ENCODE measurements at regions not wholly inside any gene's neighbourhood (a gene's known extent, or its start where the extent isn't known, plus 50 kb on each side); places are given as distances from the start of the nearest gene placed in this dataset.
A peak's percentile ranks its signal among the peaks of the same experiment; 100 is the strongest.
"Not testable (repeated sequence)": the region's sequence is repeated elsewhere in the genome, so short reads cannot be mapped to it uniquely, and the experiment has no call there.

DNA sequence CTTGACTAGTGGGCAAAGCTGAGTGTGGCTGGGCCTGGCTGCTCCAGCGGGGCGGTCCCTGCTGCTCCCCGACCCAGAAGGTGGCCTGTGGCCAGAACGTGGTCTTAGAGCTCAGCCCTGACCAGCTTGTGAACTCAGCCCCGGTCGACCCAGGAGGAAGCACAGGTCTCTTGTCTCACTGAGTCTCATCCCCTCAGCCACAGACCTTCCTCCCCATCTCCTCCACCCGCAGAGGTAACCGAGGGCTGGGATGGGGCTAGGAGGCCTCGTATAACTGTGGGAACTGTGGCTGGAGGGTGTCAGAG is 546.2 kb upstream of the B3GAT1 start:
- Histone ChIP-seq H3K4me3 (no peak overlapping the region), H3K9me3 (no peaks in the 10 kb centered on the region), H3K27me3 (no peaks in the 10 kb centered on the region), H3K4me1 (no peaks in the 10 kb centered on the region), H3K36me3 (no peaks in the 10 kb centered on the region), H3K27ac (no peak overlapping the region)
- no peak for DNase-seq
- ATAC-seq: peak in 1 of 4 donors; percentile 13
- WGBS (ENCODE audit: insufficient coverage, low coverage, low lambda C conversion rate, missing lambda C conversion rate): 59% methylated on average over 3 of the region's 9 CpGs
- TF ChIP-seq POLR2A (IDR thresholded peaks at IDR 0.05): no peak
- TF ChIP-seq, protein P1, sequence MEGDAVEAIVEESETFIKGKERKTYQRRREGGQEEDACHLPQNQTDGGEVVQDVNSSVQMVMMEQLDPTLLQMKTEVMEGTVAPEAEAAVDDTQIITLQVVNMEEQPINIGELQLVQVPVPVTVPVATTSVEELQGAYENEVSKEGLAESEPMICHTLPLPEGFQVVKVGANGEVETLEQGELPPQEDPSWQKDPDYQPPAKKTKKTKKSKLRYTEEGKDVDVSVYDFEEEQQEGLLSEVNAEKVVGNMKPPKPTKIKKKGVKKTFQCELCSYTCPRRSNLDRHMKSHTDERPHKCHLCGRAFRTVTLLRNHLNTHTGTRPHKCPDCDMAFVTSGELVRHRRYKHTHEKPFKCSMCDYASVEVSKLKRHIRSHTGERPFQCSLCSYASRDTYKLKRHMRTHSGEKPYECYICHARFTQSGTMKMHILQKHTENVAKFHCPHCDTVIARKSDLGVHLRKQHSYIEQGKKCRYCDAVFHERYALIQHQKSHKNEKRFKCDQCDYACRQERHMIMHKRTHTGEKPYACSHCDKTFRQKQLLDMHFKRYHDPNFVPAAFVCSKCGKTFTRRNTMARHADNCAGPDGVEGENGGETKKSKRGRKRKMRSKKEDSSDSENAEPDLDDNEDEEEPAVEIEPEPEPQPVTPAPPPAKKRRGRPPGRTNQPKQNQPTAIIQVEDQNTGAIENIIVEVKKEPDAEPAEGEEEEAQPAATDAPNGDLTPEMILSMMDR (IDR thresholded peaks at IDR 0.05): no peak
- intact Hi-C loops (cut with DNase I): no loop called here

DNA sequence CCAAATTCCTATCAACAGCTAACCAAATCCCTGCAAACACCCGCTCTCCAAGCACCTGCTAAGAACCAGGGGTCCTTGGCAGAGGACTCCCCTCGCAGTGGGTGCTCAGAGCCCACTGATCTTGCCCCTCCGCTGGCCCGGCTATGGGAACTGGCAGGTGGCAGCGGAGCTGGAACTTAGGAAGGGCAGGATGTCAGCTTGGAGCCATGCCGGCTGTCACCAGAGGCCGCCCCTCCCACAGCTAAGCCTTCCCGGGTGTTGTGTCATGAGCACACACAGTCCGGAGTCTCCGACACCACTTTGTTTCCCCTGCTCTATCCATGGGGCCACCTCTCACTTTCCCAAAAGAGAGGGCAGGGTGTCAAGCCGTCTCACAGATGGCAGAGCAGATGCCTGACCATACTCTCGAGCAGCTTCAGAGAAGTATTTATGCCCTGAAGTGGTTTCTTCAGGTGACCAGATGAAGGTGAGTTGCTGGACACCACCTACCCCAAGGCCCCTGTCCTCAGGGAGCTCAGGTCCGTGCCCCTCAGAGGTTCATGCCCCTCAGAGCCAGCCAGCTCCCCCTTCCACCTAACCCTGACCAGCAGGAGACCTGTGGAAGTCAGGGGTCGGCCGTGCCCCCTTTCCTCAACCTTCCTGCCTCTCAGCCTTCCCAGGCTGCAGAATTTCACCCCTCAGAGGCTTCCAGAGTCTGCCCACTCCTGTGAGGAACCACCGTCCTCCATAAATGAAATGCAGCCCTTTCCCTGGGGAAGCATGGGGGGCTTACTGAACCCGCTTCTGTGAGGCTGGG is 545.7 kb upstream of the B3GAT1 start:
- Histone ChIP-seq H3K4me3 (no peak overlapping the region), H3K27ac (no peak overlapping the region), H3K9me3 (no peaks in the 10 kb centered on the region), H3K27me3 (no peaks in the 10 kb centered on the region), H3K4me1 (no peaks in the 10 kb centered on the region), H3K36me3 (no peaks in the 10 kb centered on the region)
- intact Hi-C loops (cut with DNase I): no loop called here
- no CpG with 5 or more reads among the region's 17 CpGs for WGBS (ENCODE audit: insufficient coverage, low coverage, low lambda C conversion rate, missing lambda C conversion rate)
- no peak for TF ChIP-seq POLR2A (IDR thresholded peaks at IDR 0.05)
- TF ChIP-seq, protein P1 (IDR thresholded peaks at IDR 0.05): no peak
- DNase-seq (no peak), ATAC-seq (peak in 1 of 4 donors; percentile 17)

DNA sequence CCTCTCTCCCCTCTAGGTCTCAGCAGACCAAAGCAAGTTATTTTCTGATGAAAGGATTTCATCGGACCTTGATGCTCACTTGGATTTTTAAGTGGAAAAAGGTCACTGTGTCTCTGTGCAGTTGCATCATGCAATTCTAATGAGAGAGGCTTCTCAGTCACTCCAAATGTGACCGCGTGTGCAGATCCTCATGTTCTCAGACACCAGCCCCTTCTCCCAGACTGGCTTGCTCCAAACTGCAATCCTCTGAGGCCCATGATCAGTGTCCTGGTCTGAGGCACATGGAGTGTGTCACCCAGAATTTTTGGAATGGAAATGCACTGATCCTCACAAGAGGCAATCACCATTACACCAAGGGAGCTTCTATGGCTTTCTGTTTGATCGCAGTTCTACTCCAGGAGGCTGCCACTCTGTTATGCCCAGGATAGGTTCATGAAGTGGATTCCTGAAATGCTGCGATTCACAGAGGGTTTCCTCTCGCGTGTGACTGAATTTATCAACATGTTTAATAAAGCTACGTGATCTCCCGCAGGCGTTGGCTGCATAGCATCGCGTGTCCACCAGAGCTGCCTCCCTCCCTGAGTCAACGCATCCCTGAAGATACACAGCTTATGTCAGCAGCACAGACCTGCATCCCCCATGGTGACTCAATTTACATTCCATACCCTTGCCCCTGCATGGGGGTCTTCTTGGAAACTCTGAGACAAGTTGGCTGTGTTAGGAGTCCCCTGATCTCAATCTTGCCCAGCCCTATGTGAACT is 544.6 kb upstream of the B3GAT1 start:
- ATAC-seq (no peak), DNase-seq (no peak)
- H3K9me3 ChIP-seq: no peaks in the 10 kb centered on the region
- 74% methylated on average over 13 of the region's 13 CpGs for WGBS (ENCODE audit: insufficient coverage, low coverage, low lambda C conversion rate, missing lambda C conversion rate)
- no peaks in the 10 kb centered on the region for H3K4me1 ChIP-seq
- no peak overlapping the region for H3K27ac ChIP-seq
- no peak for TF ChIP-seq POLR2A (IDR thresholded peaks at IDR 0.05)
- TF ChIP-seq, protein P1 (IDR thresholded peaks at IDR 0.05): no peak
- no peak overlapping the region for H3K4me3 ChIP-seq
- H3K36me3 ChIP-seq: no peaks in the 10 kb centered on the region
- intact Hi-C loops (cut with DNase I): no loop called here
- no peaks in the 10 kb centered on the region for H3K27me3 ChIP-seq

DNA sequence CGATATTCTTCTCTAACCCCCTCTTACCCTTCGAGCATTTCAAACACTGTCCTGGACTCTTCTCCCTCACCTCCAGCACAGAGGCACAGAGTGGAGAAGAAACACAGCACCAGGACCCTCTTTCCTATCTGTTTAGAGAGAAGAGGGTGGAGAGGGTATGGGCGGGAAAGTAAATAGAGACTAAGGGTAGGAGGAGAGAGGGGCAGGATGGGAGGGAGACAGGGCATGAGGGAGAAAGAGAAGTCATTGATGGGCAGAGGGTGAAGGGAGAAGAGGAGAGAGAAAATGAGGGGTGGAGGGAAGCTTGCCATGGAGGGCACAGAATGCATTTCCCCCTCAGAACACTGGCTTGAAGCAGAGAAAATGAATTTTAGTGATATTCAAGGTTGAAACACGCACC is 543.9 kb upstream of the B3GAT1 start:
- H3K27ac ChIP-seq; H3K4me1 ChIP-seq; H3K36me3 ChIP-seq; H3K27me3 ChIP-seq; H3K9me3 ChIP-seq; ATAC-seq; H3K4me3 ChIP-seq; intact Hi-C loops (cut with DNase I); DNase-seq: not testable (repeated sequence)
- WGBS (ENCODE audit: insufficient coverage, low coverage, low lambda C conversion rate, missing lambda C conversion rate): 81% methylated on average over 4 of the region's 4 CpGs

DNA sequence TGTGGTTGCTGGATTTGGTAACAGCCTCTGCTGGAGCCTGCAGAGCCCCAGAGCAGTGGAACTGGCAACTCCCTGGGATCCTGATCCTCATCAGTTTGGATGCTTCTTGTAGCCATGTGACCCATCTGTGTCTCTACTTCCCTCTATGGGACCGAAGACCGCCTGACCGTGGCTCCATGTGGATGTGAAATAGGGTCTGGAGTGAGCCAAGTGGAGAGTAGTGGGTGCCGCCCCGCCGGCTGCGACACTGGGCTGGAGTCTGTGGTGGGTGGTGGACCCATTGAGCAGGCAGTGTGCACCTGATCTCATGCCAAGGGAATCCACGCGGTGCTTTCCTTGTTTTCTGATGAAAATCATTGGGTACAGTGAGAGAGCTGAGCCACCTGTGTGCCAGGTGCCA is 543.2 kb upstream of the B3GAT1 start:
- Histone ChIP-seq H3K27ac (no peak overlapping the region), H3K27me3 (no peaks in the 10 kb centered on the region), H3K4me3 (no peak overlapping the region), H3K36me3 (no peaks in the 10 kb centered on the region), H3K4me1 (no peaks in the 10 kb centered on the region), H3K9me3 (no peaks in the 10 kb centered on the region)
- no peak for ATAC-seq
- DNase-seq: no peak
- TF ChIP-seq, protein P1 (IDR thresholded peaks at IDR 0.05): no peak
- no peak for TF ChIP-seq POLR2A (IDR thresholded peaks at IDR 0.05)
- WGBS (ENCODE audit: insufficient coverage, low coverage, low lambda C conversion rate, missing lambda C conversion rate): 83% methylated on average over 2 of the region's 9 CpGs
- intact Hi-C loops (cut with DNase I): no loop called here

DNA sequence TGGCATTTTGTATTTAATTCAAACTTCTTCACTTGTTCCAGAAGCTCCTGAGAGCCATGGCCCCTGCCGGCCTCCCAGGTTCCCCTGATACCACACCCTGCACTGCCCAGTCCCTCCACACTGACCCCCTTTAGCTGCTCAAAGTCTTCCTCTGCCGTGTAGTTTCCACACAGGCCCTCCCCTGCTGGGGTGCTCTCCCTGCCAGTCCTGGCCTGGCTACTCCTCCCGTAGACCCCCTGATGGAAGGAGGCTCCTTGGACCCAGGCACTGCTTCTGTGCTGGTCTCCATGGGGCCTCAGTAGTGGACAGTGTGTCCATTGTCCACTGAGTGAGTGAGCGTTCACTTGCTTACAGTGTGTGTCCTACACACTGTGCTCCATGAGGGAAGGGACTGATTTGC is 542.4 kb upstream of the B3GAT1 start:
- intact Hi-C loops (cut with DNase I): not testable (repeated sequence)

DNA sequence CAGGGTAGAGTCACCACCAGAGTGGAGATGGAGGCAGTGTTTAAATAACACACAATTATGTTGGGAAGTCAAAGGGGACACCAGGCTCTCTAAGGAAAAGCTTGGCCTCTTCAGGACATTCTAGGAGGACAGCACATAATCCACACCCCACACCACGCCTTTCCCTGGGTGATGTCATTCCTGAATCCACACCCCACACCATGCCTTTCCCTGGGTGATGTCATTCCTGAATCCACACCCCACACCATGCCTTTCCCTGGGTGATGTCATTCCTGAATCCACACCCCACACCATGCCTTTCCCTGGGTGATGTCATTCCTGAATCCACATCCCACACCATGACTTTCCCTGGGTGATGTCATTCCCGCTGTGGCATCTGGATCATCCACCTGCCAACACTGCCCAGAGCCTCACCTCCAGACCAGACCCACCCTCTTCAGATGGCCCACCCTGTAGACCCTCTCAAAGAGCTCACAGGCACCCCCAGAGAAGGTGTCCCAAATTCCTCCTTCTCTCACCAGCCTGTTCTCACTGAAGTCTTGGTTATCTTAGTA is 541.5 kb upstream of the B3GAT1 start:
- H3K9me3 ChIP-seq; H3K4me1 ChIP-seq; H3K27me3 ChIP-seq; ATAC-seq; H3K36me3 ChIP-seq; H3K27ac ChIP-seq; DNase-seq; intact Hi-C loops (cut with DNase I); H3K4me3 ChIP-seq: not testable (repeated sequence)
- 94% methylated on average over 2 of the region's 2 CpGs for WGBS (ENCODE audit: insufficient coverage, low coverage, low lambda C conversion rate, missing lambda C conversion rate)

More for the DNA sequence above, 542.4 kb upstream of the B3GAT1 start:
- not testable (repeated sequence) for H3K36me3 ChIP-seq, ATAC-seq, DNase-seq, H3K27me3 ChIP-seq, H3K9me3 ChIP-seq, H3K4me1 ChIP-seq, H3K4me3 ChIP-seq, H3K27ac ChIP-seq
- WGBS (ENCODE audit: insufficient coverage, low coverage, low lambda C conversion rate, missing lambda C conversion rate): 56% methylated on average over 2 of the region's 4 CpGs

Data from right lobe of liver (tissue), 6 donors.